Thyroid gland (tissue), 4 donors: ENCODE measurements at regions not wholly inside any gene's neighbourhood (a gene's known extent, or its start where the extent isn't known, plus 50 kb on each side); places are given as distances from the start of the nearest gene placed in this dataset.
A peak's percentile ranks its signal among the peaks of the same experiment; 100 is the strongest.
"Not testable (repeated sequence)": the region's sequence is repeated elsewhere in the genome, so short reads cannot be mapped to it uniquely, and the experiment has no call there.

Experiments
- DNase-seq, 2 donors: peaks; one replicate each; pipeline ENCODE4 v3.0.0-alpha.2; 2019
- H3K27ac ChIP-seq, 3 donors: fragments of 200-600 bp; sonication (generic); 1 replicate in 2 of 3; 2 replicates in 1 of 3; pipeline ENCODE4 v1.5.1; 2016 to 2019; ENCODE audit warnings: mild to moderate bottlenecking in 1 of 3, moderate library complexity in 1 of 3
- H3K27me3 ChIP-seq: fragments of 200-600 bp; sonication (generic); one replicate; pipeline ENCODE4 v1.5.1; 2019
- H3K36me3 ChIP-seq, 2 donors: fragments of 200-600 bp; sonication (generic); one replicate each; pipeline ENCODE4 v1.5.1; 2016 to 2019
- H3K4me1 ChIP-seq, 2 donors: fragments of 200-600 bp; sonication (generic); one replicate each; pipeline ENCODE4 v1.5.1; 2017 to 2019
- H3K4me3 ChIP-seq, 3 donors: fragments of 200-600 bp; sonication (generic); replicated peaks in 1 of 3; 1 replicate in 2 of 3; 2 replicates in 1 of 3; pipeline ENCODE4 v1.5.1; 2016; ENCODE audit warnings: mild to moderate bottlenecking in 1 of 3
- H3K9me3 ChIP-seq: fragments of 200-600 bp; sonication (generic); one replicate; pipeline ENCODE4 v1.5.1; 2017
- CTCF ChIP-seq, 6 experiments: fragments of 200-600 bp in 3 of 6; fragments of 450-650 bp in 3 of 6; sonication (generic) in 3 of 6; IDR thresholded peaks; one replicate each; pipeline ENCODE4 v1.5.1; 2016 to 2019; ENCODE audit warnings: antibody characterized with exemption in 6 of 6, mild to moderate bottlenecking in 2 of 6, inconsistent platforms in 1 of 6, moderate library complexity in 1 of 6
- POLR2A ChIP-seq, 2 donors: fragments of 450-650 bp; IDR thresholded peaks; one replicate each; pipeline ENCODE4 v1.6.1; 2017; ENCODE audit warnings: antibody characterized with exemption in 2 of 2, mild to moderate bottlenecking in 2 of 2, moderate library complexity in 1 of 2
- WGBS, 2 donors: methylation state at CpG; one replicate each; pipeline ENCODE4 v1.1.5; 2017; 5-methylcytosine and 5-hydroxymethylcytosine counted together
- intact Hi-C: fragments of 100-400 bp; cut with DNase I; formaldehyde crosslinking; loops from one replicate; pipeline ENCODE4 v1.15.1; 2023

- intact Hi-C loops = no loop called here
- TF ChIP-seq POLR2A (IDR thresholded peaks at IDR 0.05) (no peak), CTCF (IDR thresholded peaks at IDR 0.05) (no peak)
- H3K9me3 ChIP-seq = no peaks in the 10 kb centered on the region
- DNase-seq = no peak
- H3K27ac ChIP-seq = no peak overlapping the region
- 88 to 91% methylated on average over 5 of the region's 5 CpGs for WGBS, 2 donors
- no peaks in the 10 kb centered on the region for H3K27me3 ChIP-seq
- H3K36me3 ChIP-seq = no peaks in the 10 kb centered on the region
- no peaks in the 10 kb centered on the region for H3K4me1 ChIP-seq
- no peak overlapping the region for H3K4me3 ChIP-seq
Measured at GRCh38 chr10:6840201-6840691, 260.2 kb upstream of the PRKCQ start.

- H3K36me3 ChIP-seq = no peaks in the 10 kb centered on the region
- H3K27ac ChIP-seq = no peak overlapping the region
- no peaks in the 10 kb centered on the region for H3K27me3 ChIP-seq
- H3K4me1 ChIP-seq = no peaks in the 10 kb centered on the region
- TF ChIP-seq CTCF (IDR thresholded peaks at IDR 0.05) (peak in 2 of 6 experiments; percentile 8 to 32), POLR2A (IDR thresholded peaks at IDR 0.05) (no peak)
- WGBS, 2 donors = 51 to 75% methylated on average over 3 of the region's 3 CpGs
- no peak for DNase-seq
- H3K4me3 ChIP-seq = no peak overlapping the region
- H3K9me3 ChIP-seq = no peaks in the 10 kb centered on the region
- intact Hi-C loops = no loop called here
Measured at GRCh38 chr10:6838118-6838517, 258.0 kb upstream of the PRKCQ start.

GRCh38 chr10:6833458-6834011, 253.5 kb upstream of the PRKCQ start:
- Histone ChIP-seq H3K4me3 (no peak overlapping the region), H3K27ac (no peak overlapping the region), H3K36me3 (no peaks in the 10 kb centered on the region), H3K9me3 (no peaks in the 10 kb centered on the region), H3K4me1 (no peaks in the 10 kb centered on the region), H3K27me3 (no peaks in the 10 kb centered on the region)
- WGBS, 2 donors = 32 to 46% methylated on average over 2 of the region's 2 CpGs
- no peak for TF ChIP-seq CTCF (IDR thresholded peaks at IDR 0.05)
- no peak for TF ChIP-seq POLR2A (IDR thresholded peaks at IDR 0.05)
- intact Hi-C loops = no loop called here
- no peak for DNase-seq

- H3K4me1 ChIP-seq, H3K36me3 ChIP-seq, DNase-seq, H3K9me3 ChIP-seq, H3K27ac ChIP-seq, H3K27me3 ChIP-seq, intact Hi-C loops, H3K4me3 ChIP-seq: not testable (repeated sequence)
- 61% methylated on average over 4 of the region's 4 CpGs for WGBS, 2 donors
Measured at GRCh38 chr10:6830981-6831380, 250.9 kb upstream of the PRKCQ start.

- H3K27ac ChIP-seq, intact Hi-C loops, DNase-seq, H3K9me3 ChIP-seq, H3K4me1 ChIP-seq, H3K4me3 ChIP-seq, H3K27me3 ChIP-seq, H3K36me3 ChIP-seq: not testable (repeated sequence)
- WGBS, 2 donors = 59 to 67% methylated on average over 3 to 5 of the region's 5 CpGs
Measured at GRCh38 chr10:6824793-6825192, 244.7 kb upstream of the PRKCQ start.

- H3K4me1 ChIP-seq = no peaks in the 10 kb centered on the region
- no peak overlapping the region for H3K27ac ChIP-seq
- no peaks in the 10 kb centered on the region for H3K36me3 ChIP-seq
- no peak for DNase-seq
- H3K27me3 ChIP-seq = no peaks in the 10 kb centered on the region
- TF ChIP-seq CTCF (IDR thresholded peaks at IDR 0.05) (no peak), POLR2A (IDR thresholded peaks at IDR 0.05) (no peak)
- WGBS, 2 donors = 0 to 26% methylated on average over 1 of the region's 1 CpG
- intact Hi-C loops = no loop called here
- no peaks in the 10 kb centered on the region for H3K9me3 ChIP-seq
- no peak overlapping the region for H3K4me3 ChIP-seq
Measured at GRCh38 chr10:6823770-6824169, 243.7 kb upstream of the PRKCQ start.
